ENCODE measurements at regions not wholly inside any gene's neighbourhood (a gene's known extent, or its start where the extent isn't known, plus 50 kb on each side); places are given as distances from the start of the nearest gene placed in this dataset.
"Not testable (repeated sequence)": the region's sequence is repeated elsewhere in the genome, so short reads cannot be mapped to it uniquely, and the experiment has no call there.

DNA sequence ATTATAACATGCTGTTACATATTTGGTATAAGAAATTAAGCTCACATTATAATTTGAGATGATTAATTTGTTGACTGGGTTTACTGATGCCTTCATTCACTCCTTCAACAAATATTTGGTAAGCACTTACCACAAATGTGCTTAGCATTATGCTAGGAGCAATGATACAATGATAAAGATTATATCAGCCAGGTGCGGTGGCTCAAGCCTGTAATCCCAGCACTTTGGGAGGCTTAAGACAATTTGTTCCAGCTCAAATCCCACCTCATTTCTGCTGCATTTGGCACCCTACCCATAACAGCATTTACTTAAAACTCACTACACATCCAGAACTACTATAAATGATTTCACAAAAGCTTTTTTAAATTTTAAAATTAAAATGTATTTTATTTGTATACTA is 1263.6 kb upstream of the RAG2 start:
- ATAC-seq = no peak
- Mint-ChIP-seq H3K27ac (no peak overlapping the region), H3K4me1 (ENCODE audit: low read depth) (no peaks in the 10 kb centered on the region), H3K4me3 (no peak overlapping the region), H3K9me3 (peaks cover 7% of the 10 kb centered on the region), H3K27me3 (no peaks in the 10 kb centered on the region), H3K36me3 (ENCODE audit: low read depth) (no peaks in the 10 kb centered on the region)
- intact Hi-C loops (cut with micrococcal nuclease) = no loop called here
- ChIA-PET POLR2A (no interaction called here), CTCF (no interaction called here)
- no peak for DNase-seq
- TF ChIP-seq, protein P1, sequence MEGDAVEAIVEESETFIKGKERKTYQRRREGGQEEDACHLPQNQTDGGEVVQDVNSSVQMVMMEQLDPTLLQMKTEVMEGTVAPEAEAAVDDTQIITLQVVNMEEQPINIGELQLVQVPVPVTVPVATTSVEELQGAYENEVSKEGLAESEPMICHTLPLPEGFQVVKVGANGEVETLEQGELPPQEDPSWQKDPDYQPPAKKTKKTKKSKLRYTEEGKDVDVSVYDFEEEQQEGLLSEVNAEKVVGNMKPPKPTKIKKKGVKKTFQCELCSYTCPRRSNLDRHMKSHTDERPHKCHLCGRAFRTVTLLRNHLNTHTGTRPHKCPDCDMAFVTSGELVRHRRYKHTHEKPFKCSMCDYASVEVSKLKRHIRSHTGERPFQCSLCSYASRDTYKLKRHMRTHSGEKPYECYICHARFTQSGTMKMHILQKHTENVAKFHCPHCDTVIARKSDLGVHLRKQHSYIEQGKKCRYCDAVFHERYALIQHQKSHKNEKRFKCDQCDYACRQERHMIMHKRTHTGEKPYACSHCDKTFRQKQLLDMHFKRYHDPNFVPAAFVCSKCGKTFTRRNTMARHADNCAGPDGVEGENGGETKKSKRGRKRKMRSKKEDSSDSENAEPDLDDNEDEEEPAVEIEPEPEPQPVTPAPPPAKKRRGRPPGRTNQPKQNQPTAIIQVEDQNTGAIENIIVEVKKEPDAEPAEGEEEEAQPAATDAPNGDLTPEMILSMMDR (IDR thresholded peaks at IDR 0.05) = no peak

DNA sequence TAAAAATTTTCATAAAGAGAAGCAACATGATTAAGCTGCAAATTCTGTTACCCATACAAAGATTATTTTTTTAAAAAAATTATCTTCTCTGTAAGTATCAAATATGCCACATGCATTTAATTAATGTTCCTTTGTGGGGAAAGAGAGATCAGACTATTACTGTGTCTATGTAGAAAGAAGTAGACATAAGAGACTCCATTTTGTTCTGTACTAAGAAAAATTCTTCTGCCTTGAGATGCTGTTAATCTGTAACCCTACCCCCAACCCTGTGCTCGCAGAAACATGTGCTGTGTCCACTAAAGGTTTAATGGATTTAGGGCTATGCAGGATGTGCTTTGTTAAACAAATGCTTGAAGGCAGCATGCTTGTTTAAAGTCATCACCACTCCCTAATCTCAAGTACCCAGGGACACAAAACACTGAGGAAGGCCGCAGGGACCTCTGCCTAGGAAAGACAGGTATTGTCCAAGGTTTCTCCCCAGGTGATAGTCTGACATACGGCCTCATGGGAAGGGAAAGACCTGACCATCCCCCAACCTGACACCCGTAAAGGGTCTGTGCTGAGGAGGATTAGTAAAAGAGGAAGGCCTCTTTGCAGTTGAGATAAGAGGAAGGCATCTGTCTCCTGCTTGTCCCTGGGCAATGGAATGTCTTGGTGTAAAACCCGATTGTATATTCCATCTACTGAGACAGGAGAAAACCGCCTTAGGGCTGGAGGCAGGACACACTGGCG is 1260.9 kb upstream of the RAG2 start:
- intact Hi-C loops (cut with micrococcal nuclease); H3K36me3 Mint-ChIP-seq (ENCODE audit: low read depth); H3K27ac Mint-ChIP-seq; H3K4me1 Mint-ChIP-seq (ENCODE audit: low read depth); POLR2A ChIA-PET; ATAC-seq; CTCF ChIA-PET; H3K27me3 Mint-ChIP-seq; H3K4me3 Mint-ChIP-seq; DNase-seq: not testable (repeated sequence)
- peaks cover 13% of the 10 kb centered on the region for H3K9me3 Mint-ChIP-seq

DNA sequence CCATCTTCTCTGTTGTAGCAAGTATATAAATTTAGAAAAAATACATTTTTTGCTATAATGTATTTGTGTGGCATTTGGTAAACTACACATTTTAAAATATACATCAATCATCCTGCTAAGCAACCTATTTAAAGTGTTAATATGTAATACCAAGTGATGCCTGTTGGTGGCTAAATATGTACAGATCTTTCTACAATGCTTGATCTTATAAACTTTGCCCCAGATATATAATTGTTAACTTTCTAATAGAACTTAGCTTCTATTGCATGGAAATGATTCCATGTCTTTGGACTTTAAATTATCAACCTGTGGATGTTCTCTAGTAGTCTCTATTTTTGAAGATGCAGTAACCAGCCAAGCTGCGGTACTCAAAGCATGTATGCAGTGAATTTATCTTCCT is 1260.4 kb upstream of the RAG2 start:
- TF ChIP-seq, protein P1 (IDR thresholded peaks at IDR 0.05) = no peak
- H3K9me3 Mint-ChIP-seq = peaks cover 13% of the 10 kb centered on the region
- ATAC-seq (no peak), DNase-seq (no peak)
- ChIA-PET POLR2A (no interaction called here), CTCF (no interaction called here)
- H3K36me3 Mint-ChIP-seq (ENCODE audit: low read depth) = no peaks in the 10 kb centered on the region
- no peaks in the 10 kb centered on the region for H3K27me3 Mint-ChIP-seq
- H3K27ac Mint-ChIP-seq = no peak overlapping the region
- intact Hi-C loops (cut with micrococcal nuclease) = no loop called here
- H3K4me3 Mint-ChIP-seq = no peak overlapping the region
- H3K4me1 Mint-ChIP-seq (ENCODE audit: low read depth) = no peaks in the 10 kb centered on the region

DNA sequence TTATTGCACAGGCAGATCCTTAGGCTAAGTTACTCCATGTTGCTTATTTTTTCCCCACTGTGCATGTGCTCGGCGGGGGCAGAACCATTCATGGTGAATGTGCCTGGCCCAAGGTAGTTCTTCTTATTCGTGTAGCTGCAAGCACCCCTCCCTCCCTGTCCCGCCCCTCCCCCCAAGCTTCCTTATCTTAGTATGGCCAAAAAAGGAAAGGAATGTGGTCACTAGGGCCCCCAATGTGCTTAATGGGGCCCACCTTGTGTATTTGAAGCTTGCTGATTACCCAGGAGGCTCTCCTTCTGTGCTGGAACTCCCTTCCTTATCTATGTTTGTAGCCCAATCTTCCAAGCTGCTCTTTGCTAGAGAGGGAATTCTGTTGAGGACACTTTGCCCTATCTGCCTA is 1259.7 kb upstream of the RAG2 start:
- Mint-ChIP-seq H3K27me3 (no peaks in the 10 kb centered on the region), H3K36me3 (ENCODE audit: low read depth) (no peaks in the 10 kb centered on the region), H3K4me1 (ENCODE audit: low read depth) (no peaks in the 10 kb centered on the region), H3K9me3 (peaks cover 13% of the 10 kb centered on the region), H3K27ac (no peak overlapping the region), H3K4me3 (no peak overlapping the region)
- TF ChIP-seq, protein P1 (IDR thresholded peaks at IDR 0.05) = no peak
- ChIA-PET CTCF (no interaction called here), POLR2A (no interaction called here)
- DNase-seq (no peak), ATAC-seq (no peak)
- intact Hi-C loops (cut with micrococcal nuclease) = no loop called here

DNA sequence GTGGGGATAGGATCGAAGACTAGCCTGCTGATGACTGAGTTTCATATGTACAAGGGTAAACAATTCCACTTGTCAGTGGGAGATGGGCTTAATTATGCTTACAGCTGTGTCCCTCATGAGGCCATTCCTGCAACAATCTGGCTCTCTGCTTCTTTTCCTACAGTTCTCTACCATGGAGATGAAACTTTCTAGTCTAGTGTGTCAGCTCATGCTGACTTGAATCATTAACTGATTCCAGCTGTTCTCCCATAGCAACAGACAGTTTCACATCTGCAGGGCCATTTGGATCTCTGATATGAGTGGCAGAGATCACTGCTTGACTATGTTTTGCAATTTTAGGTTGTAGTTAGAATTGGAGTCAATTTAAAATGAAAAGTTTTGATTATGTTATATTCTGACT is 1251.7 kb upstream of the RAG2 start:
- Mint-ChIP-seq H3K9me3 (peaks cover 19% of the 10 kb centered on the region), H3K4me1 (ENCODE audit: low read depth) (no peaks in the 10 kb centered on the region), H3K27ac (no peak overlapping the region), H3K36me3 (ENCODE audit: low read depth) (no peaks in the 10 kb centered on the region), H3K4me3 (no peak overlapping the region), H3K27me3 (no peaks in the 10 kb centered on the region)
- ATAC-seq = no peak
- ChIA-PET CTCF (no interaction called here), POLR2A (no interaction called here)
- intact Hi-C loops (cut with micrococcal nuclease) = no loop called here
- TF ChIP-seq, protein P1 (IDR thresholded peaks at IDR 0.05) = no peak
- DNase-seq = no peak

DNA sequence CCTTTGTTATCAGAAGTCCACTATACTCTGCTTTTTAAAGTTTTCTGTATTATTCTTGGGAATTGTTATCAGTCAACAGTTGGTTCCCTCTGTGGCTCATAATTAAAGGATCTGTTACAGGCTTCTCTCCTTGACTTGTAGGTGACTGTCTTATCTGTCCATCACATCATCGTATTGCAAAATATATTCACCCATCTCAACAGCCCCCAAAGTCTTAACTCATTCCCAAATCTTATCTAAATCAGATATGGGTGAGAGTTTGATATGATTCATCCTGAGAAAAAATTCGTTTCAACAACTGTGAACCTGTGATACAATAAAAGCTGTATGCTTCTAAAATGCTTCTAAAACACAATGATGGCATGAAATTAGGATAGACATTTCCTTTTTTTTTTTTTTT is 1245.6 kb upstream of the RAG2 start:
- Mint-ChIP-seq H3K27me3 (no peaks in the 10 kb centered on the region), H3K36me3 (ENCODE audit: low read depth) (no peaks in the 10 kb centered on the region), H3K27ac (no peak overlapping the region), H3K4me3 (no peak overlapping the region), H3K4me1 (ENCODE audit: low read depth) (no peaks in the 10 kb centered on the region), H3K9me3 (peaks cover 5% of the 10 kb centered on the region)
- CTCF ChIA-PET = no interaction called here
- ATAC-seq (no peak), DNase-seq (no peak)
- TF ChIP-seq, protein P1 (IDR thresholded peaks at IDR 0.05) = no peak
- intact Hi-C loops (cut with micrococcal nuclease) = no loop called here
- POLR2A ChIA-PET = no interaction called here

Data from activated CD8-positive, alpha-beta T cell treated with anti-CD3 and anti-CD28 coated beads for 36 hours (primary cell).